ENCODE measurements at regions not wholly inside any gene's neighbourhood (a gene's known extent, or its start where the extent isn't known, plus 50 kb on each side); places are given as distances from the start of the nearest gene placed in this dataset.
A peak's percentile ranks its signal among the peaks of the same experiment; 100 is the strongest.

- no peak for TF ChIP-seq CTCF (conservative IDR thresholded peaks at IDR 0.05; ENCODE audit: low read depth, low read length)
- Histone ChIP-seq H3K36me3 (ENCODE audit: insufficient read depth) (no peaks in the 10 kb centered on the region), H3K9ac (peak overlapping the region; percentile 52; the same call in 1 of the 2 replicates), H4K20me1 (ENCODE audit: insufficient read depth) (no peaks in the 10 kb centered on the region), H2AFZ (ENCODE audit: low read depth) (peak overlapping the region; percentile 55), H3K79me2 (ENCODE audit: insufficient read depth, low read depth) (no peaks in the 10 kb centered on the region), H3K27ac (peak overlapping the region; percentile 91), H3K4me3 (IDR thresholded peaks at IDR 0.05; ENCODE audit: insufficient read depth, low read depth, low read length) (no peak overlapping the region), H3K27me3 (ENCODE audit: insufficient read depth, low read depth) (no peaks in the 10 kb centered on the region), H3K4me2 (peak overlapping the region; percentile 61), H3K4me1 (ENCODE audit: low read depth, poor library complexity, severe bottlenecking) (peaks cover 41% of the 10 kb centered on the region)
Measured at GRCh38 chr10:124289851-124290795, 128.6 kb downstream of the OAT start.

- no peaks in the 10 kb centered on the region for H3K79me2 ChIP-seq (ENCODE audit: insufficient read depth, low read depth)
- no peaks in the 10 kb centered on the region for H4K20me1 ChIP-seq (ENCODE audit: insufficient read depth)
- peak overlapping the region; percentile 91 for H3K27ac ChIP-seq
- H3K4me3 ChIP-seq (IDR thresholded peaks at IDR 0.05; ENCODE audit: insufficient read depth, low read depth, low read length), result no peak overlapping the region
- H3K9ac ChIP-seq, result peak overlapping the region; percentile 52; the same call in 1 of the 2 replicates
- no peaks in the 10 kb centered on the region for H3K36me3 ChIP-seq (ENCODE audit: insufficient read depth)
- H2AFZ ChIP-seq (ENCODE audit: low read depth), result 0 out of 2 replicates have a peak overlapping the region, but pooled peaks have one; percentile 55
- peak overlapping the region; percentile 61 for H3K4me2 ChIP-seq
- H3K4me1 ChIP-seq (ENCODE audit: low read depth, poor library complexity, severe bottlenecking), result peaks cover 41% of the 10 kb centered on the region
- no peaks in the 10 kb centered on the region for H3K27me3 ChIP-seq (ENCODE audit: insufficient read depth, low read depth)
- no peak for TF ChIP-seq CTCF (conservative IDR thresholded peaks at IDR 0.05; ENCODE audit: low read depth, low read length)
Measured at GRCh38 chr10:124288928-124289850, 129.5 kb downstream of the OAT start.

- no peak overlapping the region for H2AFZ ChIP-seq (ENCODE audit: low read depth)
- H4K20me1 ChIP-seq (ENCODE audit: insufficient read depth), result no peaks in the 10 kb centered on the region
- H3K4me1 ChIP-seq (ENCODE audit: low read depth, poor library complexity, severe bottlenecking), result peaks cover 41% of the 10 kb centered on the region
- no peaks in the 10 kb centered on the region for H3K36me3 ChIP-seq (ENCODE audit: insufficient read depth)
- no peak overlapping the region for H3K9ac ChIP-seq
- H3K4me3 ChIP-seq (IDR thresholded peaks at IDR 0.05; ENCODE audit: insufficient read depth, low read depth, low read length), result no peak overlapping the region
- H3K4me2 ChIP-seq, result no peak overlapping the region
- H3K79me2 ChIP-seq (ENCODE audit: insufficient read depth, low read depth), result no peaks in the 10 kb centered on the region
- TF ChIP-seq CTCF (conservative IDR thresholded peaks at IDR 0.05; ENCODE audit: low read depth, low read length), result no peak
- no peaks in the 10 kb centered on the region for H3K27me3 ChIP-seq (ENCODE audit: insufficient read depth, low read depth)
- no peak overlapping the region for H3K27ac ChIP-seq
Measured at GRCh38 chr10:124288486-124288885, 130.2 kb downstream of the OAT start.

GRCh38 chr10:124287791-124288190 lies 130.9 kb downstream of the OAT start:
- Histone ChIP-seq H3K4me1 (ENCODE audit: low read depth, poor library complexity, severe bottlenecking) (peaks cover 41% of the 10 kb centered on the region), H3K9ac (no peak overlapping the region), H3K4me2 (no peak overlapping the region), H3K36me3 (ENCODE audit: insufficient read depth) (no peaks in the 10 kb centered on the region), H4K20me1 (ENCODE audit: insufficient read depth) (no peaks in the 10 kb centered on the region), H3K4me3 (IDR thresholded peaks at IDR 0.05; ENCODE audit: insufficient read depth, low read depth, low read length) (no peak overlapping the region), H3K27ac (no peak overlapping the region), H3K79me2 (ENCODE audit: insufficient read depth, low read depth) (no peaks in the 10 kb centered on the region), H3K27me3 (ENCODE audit: insufficient read depth, low read depth) (no peaks in the 10 kb centered on the region), H2AFZ (ENCODE audit: low read depth) (no peak overlapping the region)
- TF ChIP-seq CTCF (conservative IDR thresholded peaks at IDR 0.05; ENCODE audit: low read depth, low read length), result no peak

Measured in KMS-11 (cell line).